ACHN (cell line): ENCODE measurements at regions not wholly inside any gene's neighbourhood (a gene's known extent, or its start where the extent isn't known, plus 50 kb on each side); places are given as distances from the start of the nearest gene placed in this dataset.

Source experiments
- DNase-seq: peaks from one replicate; pipeline ENCODE4 v3.0.0-alpha.2; 2015
- in situ Hi-C: cut with HindIII; loops from 2 replicates; pipeline ENCODE4 v1.10.0; 2017; ENCODE audit warnings: low sequenced_read_pairs, low pct_ligation_motif_present, low pct_unique_long_range_greater_than_20kb

DNA sequence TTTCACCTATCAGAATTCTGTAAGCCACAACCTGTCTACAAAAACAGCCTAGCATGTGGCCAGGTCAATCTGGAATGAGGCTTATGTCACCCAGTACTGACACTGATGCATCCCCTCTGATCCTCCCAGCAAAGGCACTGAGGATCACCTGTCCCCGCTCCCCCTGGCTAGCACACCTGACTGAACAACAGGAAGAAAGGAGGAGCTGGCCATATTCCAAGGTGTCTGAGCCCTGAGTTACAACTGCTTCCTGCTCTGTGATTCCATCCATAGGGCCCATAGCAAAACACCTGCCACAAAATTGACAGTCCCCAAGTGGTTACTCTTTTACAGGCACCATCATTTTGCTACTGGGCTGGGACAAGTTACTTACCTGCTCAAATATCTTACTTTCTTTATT, 555.5 kb upstream of the CFAP20DC start:
- no peak for DNase-seq
- in situ Hi-C loops: no loop called here

GRCh38 chr3:59601486-59601885, 551.7 kb upstream of the CFAP20DC start:
- no peak for DNase-seq
- in situ Hi-C loops: no loop called here

DNA sequence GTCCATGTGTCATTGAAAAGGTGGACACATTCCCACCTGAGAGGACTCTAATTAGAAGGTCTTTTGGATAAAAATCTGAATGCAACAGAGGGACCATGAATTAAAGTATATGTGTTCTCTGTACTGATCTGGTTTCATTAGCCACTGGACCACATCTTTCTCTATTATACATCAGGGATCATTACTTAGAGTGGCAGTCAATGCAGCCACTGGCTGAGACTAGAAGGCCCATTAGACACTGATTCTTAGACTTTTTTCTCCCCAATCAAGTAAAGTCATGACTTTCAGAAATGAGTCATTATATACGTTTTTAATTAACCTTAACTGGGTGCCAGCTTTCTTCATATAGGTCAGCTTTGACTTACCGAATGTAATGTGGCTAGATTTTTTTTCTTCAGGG, 550.8 kb upstream of the CFAP20DC start:
- in situ Hi-C loops: no loop called here
- no peak for DNase-seq

- in situ Hi-C loops: no loop called here
- DNase-seq: no peak
These were observed 546.9 kb upstream of the CFAP20DC start for GRCh38 chr3:59596741-59597140.

- no peak for DNase-seq
- in situ Hi-C loops: no loop called here
These were observed 546.0 kb upstream of the CFAP20DC start for GRCh38 chr3:59595830-59596229.

GRCh38 chr3:59593380-59593779, 543.6 kb upstream of the CFAP20DC start:
- in situ Hi-C loops: no loop called here
- DNase-seq: no peak

GRCh38 chr3:59580996-59581395, 531.2 kb upstream of the CFAP20DC start:
- in situ Hi-C loops: no loop called here
- no peak for DNase-seq

GRCh38 chr3:59580499-59580898, 530.7 kb upstream of the CFAP20DC start:
- in situ Hi-C loops: no loop called here

DNA sequence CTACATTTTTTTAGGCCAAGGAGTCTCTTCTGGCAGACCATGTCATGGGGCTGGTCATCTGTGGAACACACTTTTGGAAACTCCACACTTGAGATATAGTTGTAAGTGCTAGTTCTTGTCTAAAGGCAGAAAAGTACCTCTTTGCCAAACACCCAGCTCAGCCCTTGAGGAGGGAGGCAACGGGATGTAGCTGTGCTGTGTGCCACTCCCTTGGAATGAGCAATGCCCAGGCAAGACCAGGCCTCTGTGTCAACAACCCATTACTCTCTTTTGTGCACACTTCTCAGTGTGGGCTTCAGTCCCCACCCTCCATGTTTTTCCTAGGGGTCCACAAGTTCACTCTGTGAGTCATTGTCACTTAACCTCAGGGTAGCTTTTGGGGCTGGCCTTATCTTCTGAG, 528.3 kb upstream of the CFAP20DC start:
- in situ Hi-C loops: no loop called here
- DNase-seq: no peak

More at GRCh38 chr3:59580499-59580898, 530.7 kb upstream of the CFAP20DC start:
- no peak for DNase-seq

- in situ Hi-C loops: no loop called here
- no peak for DNase-seq
These were observed 526.8 kb upstream of the CFAP20DC start for GRCh38 chr3:59576606-59577005.

- in situ Hi-C loops: no loop called here
These were observed 525.5 kb upstream of the CFAP20DC start for GRCh38 chr3:59575113-59576001.

GRCh38 chr3:59573911-59574310, 524.1 kb upstream of the CFAP20DC start:
- DNase-seq: no peak
- in situ Hi-C loops: no loop called here

More at GRCh38 chr3:59575113-59576001, 525.5 kb upstream of the CFAP20DC start:
- peak; percentile 67 for DNase-seq

DNA sequence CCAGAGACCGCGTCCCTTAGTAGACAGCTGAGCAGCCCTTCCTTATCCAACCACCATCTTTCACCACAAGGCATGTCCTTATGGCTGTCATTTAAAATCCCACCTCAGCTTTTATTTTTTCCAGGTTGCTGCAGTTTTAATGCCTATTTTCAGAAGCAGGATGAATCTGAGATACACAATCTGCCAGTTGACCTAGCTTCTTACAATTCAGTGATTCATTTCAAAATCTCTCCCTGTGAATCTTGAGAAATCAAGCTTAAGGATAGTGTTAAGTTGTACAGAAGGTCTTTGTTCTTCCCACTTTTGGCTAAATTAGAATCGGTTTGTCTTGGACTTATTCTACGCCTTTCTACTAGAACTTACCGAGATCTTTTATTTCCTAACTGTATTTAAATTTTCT, 522.3 kb upstream of the CFAP20DC start:
- in situ Hi-C loops: no loop called here
- DNase-seq: no peak

DNA sequence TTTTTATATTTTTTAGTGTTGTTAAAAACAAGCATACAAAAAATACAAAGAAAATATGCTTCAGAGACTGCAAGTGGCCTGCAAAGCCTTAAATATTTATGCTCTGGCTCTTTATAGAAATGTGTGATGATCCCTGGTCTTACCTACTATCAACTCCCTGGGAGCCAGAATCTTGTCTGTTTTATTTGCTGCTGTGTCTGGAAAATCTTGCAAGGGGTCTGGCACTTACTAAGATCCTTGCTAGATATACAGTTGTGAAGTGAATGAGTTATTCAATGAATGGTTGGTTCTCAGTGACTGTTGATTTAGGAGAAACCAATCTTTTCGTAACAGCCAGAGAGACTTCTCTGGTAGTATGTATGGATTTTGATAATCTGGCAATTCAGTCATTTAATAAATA, 521.0 kb upstream of the CFAP20DC start:
- DNase-seq: no peak
- in situ Hi-C loops: no loop called here

- DNase-seq: no peak
- in situ Hi-C loops: no loop called here
These were observed 517.8 kb upstream of the CFAP20DC start for GRCh38 chr3:59567661-59568060.

DNA sequence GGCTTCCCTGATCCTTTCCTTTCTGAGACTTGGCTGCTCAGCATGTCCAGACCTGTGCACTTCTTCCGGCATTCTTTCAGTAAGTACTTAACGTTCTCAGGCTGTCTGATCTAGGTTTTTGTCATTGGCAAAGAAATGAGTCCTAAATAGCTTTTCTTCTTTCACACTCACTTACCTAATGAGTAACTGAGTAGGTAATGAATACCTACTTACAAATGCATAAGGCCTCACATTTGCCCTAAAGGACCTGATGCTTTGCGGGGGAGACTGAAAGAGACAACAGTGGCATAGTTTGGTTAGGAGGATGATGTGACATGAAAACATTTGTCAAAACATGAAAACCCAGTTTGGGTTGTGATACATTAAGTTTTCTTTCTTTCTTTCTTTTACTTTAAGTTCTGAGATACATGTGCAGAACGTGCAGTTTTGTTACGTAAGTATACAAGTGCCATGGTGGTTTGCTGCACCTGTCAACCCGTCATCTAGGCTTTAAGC, 516.7 kb upstream of the CFAP20DC start:
- in situ Hi-C loops: no loop called here
- DNase-seq: peak; percentile 9

DNA sequence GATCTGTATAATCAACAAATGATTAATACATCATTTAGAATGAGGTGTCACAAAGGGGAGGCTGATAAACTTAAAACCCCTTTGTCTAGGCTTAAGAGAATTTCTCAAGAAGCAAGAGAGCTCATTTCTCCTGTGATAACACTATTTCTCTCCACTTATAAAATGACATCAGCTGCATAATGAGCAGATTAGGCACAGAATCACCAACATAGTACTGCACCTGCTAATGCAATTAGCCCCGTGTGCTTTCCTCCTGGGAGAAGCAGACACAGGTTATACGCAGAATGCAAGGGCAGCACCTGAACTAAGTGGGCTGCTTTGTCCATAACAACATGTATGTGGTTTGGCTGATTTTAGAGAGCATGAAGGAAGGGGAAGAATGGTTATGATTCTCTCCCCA, 515.3 kb upstream of the CFAP20DC start:
- in situ Hi-C loops: no loop called here

GRCh38 chr3:59563966-59564365, 514.1 kb upstream of the CFAP20DC start:
- no peak for DNase-seq
- in situ Hi-C loops: no loop called here

More for the DNA sequence above, 515.3 kb upstream of the CFAP20DC start:
- DNase-seq: no peak

- in situ Hi-C loops: no loop called here
- no peak for DNase-seq
These were observed 513.3 kb upstream of the CFAP20DC start for GRCh38 chr3:59563072-59563605.
